Small intestine (tissue), 7 donors: ENCODE measurements at regions not wholly inside any gene's neighbourhood (a gene's known extent, or its start where the extent isn't known, plus 50 kb on each side); places are given as distances from the start of the nearest gene placed in this dataset.
A peak's percentile ranks its signal among the peaks of the same experiment; 100 is the strongest.

Source experiments
- DNase-seq, 2 donors: peaks; one replicate each; pipeline versions ENCODE4 v3.0.0 to v3.0.0-alpha.2; 2013
- FAIRE-seq: peaks from 2 replicates; lab custom pipeline; 2012; peaks lifted over from hg19 to GRCh38; lab: Jason Lieb, UNC
- H3K27ac ChIP-seq, 3 donors: one replicate each; pipeline ENCODE4 v1.5.1; 2013; ENCODE audit warnings: low read length in 2 of 3, mild to moderate bottlenecking in 2 of 3, control low read depth in 1 of 3, inconsistent platforms in 1 of 3, low read depth in 1 of 3, moderate library complexity in 1 of 3
- H3K27me3 ChIP-seq, 3 donors: one replicate each; pipeline ENCODE4 v1.6.1; 2013; ENCODE audit warnings: low read length in 3 of 3, inconsistent platforms in 1 of 3; ENCODE audit not compliant: control insufficient read depth in 3 of 3, insufficient read depth in 3 of 3
- H3K36me3 ChIP-seq, 3 donors: one replicate each; pipeline ENCODE4 v1.6.1; 2013; ENCODE audit warnings: low read length in 3 of 3, inconsistent platforms in 1 of 3, low read depth in 1 of 3, mild to moderate bottlenecking in 1 of 3, moderate library complexity in 1 of 3; ENCODE audit not compliant: control insufficient read depth in 3 of 3, insufficient read depth in 2 of 3
- H3K4me1 ChIP-seq, 3 donors: one replicate each; pipeline ENCODE4 v1.6.1; 2013; ENCODE audit warnings: low read length in 2 of 3, inconsistent platforms in 1 of 3, low read depth in 1 of 3, mild to moderate bottlenecking in 1 of 3, moderate library complexity in 1 of 3; ENCODE audit not compliant: control insufficient read depth in 3 of 3, insufficient read depth in 2 of 3
- H3K4me3 ChIP-seq, 3 donors: one replicate each; pipeline ENCODE4 v1.5.1; 2013; ENCODE audit warnings: low read length in 3 of 3, control low read depth in 1 of 3, inconsistent platforms in 1 of 3, low read depth in 1 of 3, mild to moderate bottlenecking in 1 of 3, moderate library complexity in 1 of 3
- H3K9me3 ChIP-seq, 2 donors: one replicate each; pipeline ENCODE4 v1.6.1; 2013; ENCODE audit warnings: low read depth in 1 of 2, low read length in 1 of 2; ENCODE audit not compliant: control insufficient read depth in 2 of 2, insufficient read depth in 1 of 2
- WGBS, 3 donors: extraction: QIAGEN DNeasy Blood & Tissue Kit; methylation state at CpG; one replicate each; pipeline ENCODE4 v1.1.7; 2013; 5-methylcytosine and 5-hydroxymethylcytosine counted together
- donor health status: healthy with polysubstance abuse.
- donor health status: control.
- donor health status: control.
- donor health status: Bipolar disorder and iron deficiency.
- donor health status: healthy.

- 82 to 85% (median 84%) methylated on average over 6 of the region's 6 CpGs for WGBS, 3 donors
- H3K27ac ChIP-seq: no peak overlapping the region
- H3K4me3 ChIP-seq: no peak overlapping the region
- no peaks in the 10 kb centered on the region for H3K36me3 ChIP-seq
- no peaks in the 10 kb centered on the region for H3K27me3 ChIP-seq
- FAIRE-seq (no peak), DNase-seq (no peak)
- no peaks in the 10 kb centered on the region for H3K4me1 ChIP-seq
- no peaks in the 10 kb centered on the region for H3K9me3 ChIP-seq
These were observed 65.4 kb upstream of the C9orf72 start for GRCh38 chr9:27638716-27639115.

- Histone ChIP-seq H3K4me3 (no peak overlapping the region), H3K9me3 (no peaks in the 10 kb centered on the region), H3K36me3 (no peaks in the 10 kb centered on the region), H3K27ac (no peak overlapping the region), H3K27me3 (no peaks in the 10 kb centered on the region), H3K4me1 (no peaks in the 10 kb centered on the region)
- FAIRE-seq: no peak
- 61 to 89% (median 73%) methylated on average over 3 of the region's 3 CpGs for WGBS, 3 donors
- no peak for DNase-seq
These were observed 72.0 kb upstream of the C9orf72 start for GRCh38 chr9:27645161-27645840.

GRCh38 chr9:27653246-27653645 lies 80.0 kb upstream of the C9orf72 start:
- Histone ChIP-seq H3K27ac (no peak overlapping the region), H3K27me3 (no peaks in the 10 kb centered on the region), H3K4me1 (peaks cover 2 to 13% (median 3%) of the 10 kb centered on the region in 3 donors), H3K36me3 (no peaks in the 10 kb centered on the region), H3K4me3 (no peak overlapping the region), H3K9me3 (peaks cover 0 to 5% of the 10 kb centered on the region in 2 donors)
- FAIRE-seq (no peak), DNase-seq (no peak)
- 75 to 82% (median 79%) methylated on average over 1 of the region's 1 CpG for WGBS, 3 donors

- Histone ChIP-seq H3K9me3 (peaks cover 0 to 5% of the 10 kb centered on the region in 2 donors), H3K27ac (no peak overlapping the region), H3K27me3 (no peaks in the 10 kb centered on the region), H3K36me3 (no peaks in the 10 kb centered on the region), H3K4me1 (peaks cover 2 to 13% (median 3%) of the 10 kb centered on the region in 3 donors), H3K4me3 (no peak overlapping the region)
- WGBS, 3 donors: 64 to 90% (median 88%) methylated on average over 3 of the region's 3 CpGs
- DNase-seq (no peak), FAIRE-seq (no peak)
These were observed 80.7 kb upstream of the C9orf72 start for GRCh38 chr9:27653957-27654356.

- Histone ChIP-seq H3K36me3 (no peaks in the 10 kb centered on the region), H3K4me3 (no peak overlapping the region), H3K4me1 (peaks cover 2 to 17% (median 3%) of the 10 kb centered on the region in 3 donors), H3K27me3 (no peaks in the 10 kb centered on the region), H3K9me3 (peaks cover 0 to 5% of the 10 kb centered on the region in 2 donors), H3K27ac (peak overlapping the region in 1 of 3 donors; percentile 67)
- FAIRE-seq (no peak), DNase-seq (peak; percentile 66 to 73)
- 30 to 65% (median 42%) methylated on average over 17 of the region's 17 CpGs for WGBS, 3 donors
These were observed 81.5 kb upstream of the C9orf72 start for GRCh38 chr9:27654629-27655285.

- Histone ChIP-seq H3K27ac (no peak overlapping the region), H3K9me3 (peaks cover 0 to 5% of the 10 kb centered on the region in 2 donors), H3K27me3 (no peaks in the 10 kb centered on the region), H3K4me1 (peaks cover 2 to 24% (median 3%) of the 10 kb centered on the region in 3 donors), H3K4me3 (no peak overlapping the region), H3K36me3 (no peaks in the 10 kb centered on the region)
- DNase-seq (no peak), FAIRE-seq (no peak)
- 72 to 80% (median 75%) methylated on average over 2 of the region's 2 CpGs for WGBS, 3 donors
These were observed 82.2 kb upstream of the C9orf72 start for GRCh38 chr9:27655441-27655840.

GRCh38 chr9:27659001-27659400 lies 85.7 kb upstream of the C9orf72 start:
- FAIRE-seq: no peak

GRCh38 chr9:27659571-27659970 lies 86.3 kb upstream of the C9orf72 start:
- Histone ChIP-seq H3K4me3 (no peak overlapping the region), H3K9me3 (peaks cover 0 to 5% of the 10 kb centered on the region in 2 donors), H3K27ac (no peak overlapping the region), H3K27me3 (no peaks in the 10 kb centered on the region), H3K4me1 (peaks cover 3 to 35% (median 3%) of the 10 kb centered on the region in 3 donors), H3K36me3 (no peaks in the 10 kb centered on the region)
- DNase-seq (peak; percentile 13 to 54), FAIRE-seq (no peak)
- 17 to 51% (median 36%) methylated on average over 3 of the region's 3 CpGs for WGBS, 3 donors

More at GRCh38 chr9:27659001-27659400, 85.7 kb upstream of the C9orf72 start:
- H3K36me3 ChIP-seq: no peaks in the 10 kb centered on the region
- WGBS, 3 donors: 57 to 60% (median 58%) methylated on average over 4 of the region's 4 CpGs
- DNase-seq: no peak
- H3K27me3 ChIP-seq: no peaks in the 10 kb centered on the region
- H3K4me1 ChIP-seq: peaks cover 2 to 32% (median 3%) of the 10 kb centered on the region in 3 donors
- no peak overlapping the region for H3K4me3 ChIP-seq
- no peak overlapping the region for H3K27ac ChIP-seq
- peaks cover 0 to 5% of the 10 kb centered on the region in 2 donors for H3K9me3 ChIP-seq
